Upper lobe of left lung (tissue), 6 donors: ENCODE measurements at regions not wholly inside any gene's neighbourhood (a gene's known extent, or its start where the extent isn't known, plus 50 kb on each side); places are given as distances from the start of the nearest gene placed in this dataset.

Experiments used
- ATAC-seq, 2 donors: fragments of 200-7000 bp; cut with Tn5 transposase; one replicate each; pipeline ENCODE4 v1.9.1; 2022; ENCODE audit warnings: mild to moderate bottlenecking in 2 of 2, moderate library complexity in 2 of 2; ENCODE audit not compliant: low FRiP score in 2 of 2
- DNase-seq, 2 donors: peaks; one replicate each; pipeline ENCODE4 v3.0.0-alpha.2; 2019 to 2020
- H3K27ac ChIP-seq, 4 donors: fragments of 200-600 bp; sonication (generic); one replicate each; pipeline ENCODE4 v1.5.1; 2016 to 2019
- H3K27me3 ChIP-seq, 4 donors: fragments of 200-600 bp; sonication (generic); one replicate each; pipeline ENCODE4 v1.5.1; 2017 to 2019
- H3K36me3 ChIP-seq, 4 donors: fragments of 200-600 bp; sonication (generic); one replicate each; pipeline ENCODE4 v1.5.1; 2016 to 2019
- H3K4me1 ChIP-seq, 4 donors: fragments of 200-600 bp; sonication (generic); one replicate each; pipeline ENCODE4 v1.5.1; 2018 to 2019
- H3K4me3 ChIP-seq, 4 donors: fragments of 200-600 bp; sonication (generic); one replicate each; pipeline ENCODE4 v1.5.1; 2017 to 2019; ENCODE audit warnings: mild to moderate bottlenecking in 2 of 4, moderate library complexity in 1 of 4
- H3K9me3 ChIP-seq, 4 donors: fragments of 200-600 bp; sonication (generic); one replicate each; pipeline ENCODE4 v1.5.1; 2018 to 2019
- EP300 ChIP-seq, 4 donors: sonication (generic); formaldehyde crosslinking; IDR thresholded peaks; one replicate each; pipeline ENCODE4 v1.5.1; 2017; ENCODE audit warnings: antibody characterized with exemption in 4 of 4, control low read depth in 2 of 4
- POLR2A ChIP-seq, 4 donors: fragments of 450-650 bp; IDR thresholded peaks; one replicate each; pipeline ENCODE4 v1.5.1; 2016 to 2017; ENCODE audit warnings: antibody characterized with exemption in 4 of 4, mild to moderate bottlenecking in 2 of 4
- POLR2AphosphoS5 ChIP-seq, 2 donors: sonication (generic); formaldehyde crosslinking; IDR thresholded peaks; one replicate each; pipeline ENCODE4 v1.5.1; 2017; ENCODE audit warnings: antibody characterized with exemption in 2 of 2
- WGBS, 2 donors: methylation state at CpG; one replicate each; pipeline ENCODE4 v1.1.5; 2017 to 2018; 5-methylcytosine and 5-hydroxymethylcytosine counted together
- TF ChIP-seq, protein P1 (sequence below), 6 experiments: fragments of 450-650 bp in 4 of 6; fragments of 200-600 bp in 2 of 6; sonication (generic) in 2 of 6; IDR thresholded peaks; one replicate each; pipeline ENCODE4 v1.5.1; 2016 to 2019; ENCODE audit warnings: antibody characterized with exemption in 6 of 6
- donor health status: DM: no; HTN: no; CAD: no; lungs with moderate emphysema.
- donor health status: DM: no; HTN: yes; CAD: no; lungs with severe emphysema.

- no peaks in the 10 kb centered on the region for H3K9me3 ChIP-seq
- no peak overlapping the region for H3K27ac ChIP-seq
- no peak for TF ChIP-seq EP300 (IDR thresholded peaks at IDR 0.05)
- DNase-seq (no peak), ATAC-seq (no peak)
- H3K27me3 ChIP-seq, result no peaks in the 10 kb centered on the region
- H3K36me3 ChIP-seq, result no peaks in the 10 kb centered on the region
- no peaks in the 10 kb centered on the region for H3K4me1 ChIP-seq
- no peak overlapping the region for H3K4me3 ChIP-seq
- WGBS, 2 donors, result 61 to 67% methylated on average over 3 of the region's 3 CpGs
Observed at GRCh38 chr6:67045076-67045475, 1338.0 kb upstream of the EYS start.

DNA sequence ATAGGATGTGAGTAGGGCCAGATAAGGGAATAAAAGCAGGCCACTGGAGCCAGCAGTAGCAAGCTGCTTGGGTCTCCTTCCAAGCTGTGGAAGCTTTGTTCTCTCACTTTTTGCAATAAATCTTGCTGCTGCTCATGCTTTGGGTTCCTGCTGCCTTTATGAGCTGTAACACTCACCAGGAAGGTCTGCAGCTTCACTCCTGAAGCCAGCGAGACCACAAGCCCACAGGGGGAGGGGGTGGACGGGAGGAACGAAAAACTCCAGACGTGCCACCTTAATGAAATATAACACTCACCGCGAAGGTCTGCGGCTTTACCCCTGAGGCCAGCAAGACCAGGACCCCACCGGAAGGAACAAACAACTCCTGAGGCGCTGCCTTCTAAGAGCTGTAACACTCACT, 1324.4 kb upstream of the EYS start:
- Histone ChIP-seq H3K27ac (no peak overlapping the region), H3K4me1 (no peaks in the 10 kb centered on the region), H3K27me3 (no peaks in the 10 kb centered on the region), H3K9me3 (no peaks in the 10 kb centered on the region), H3K36me3 (no peaks in the 10 kb centered on the region), H3K4me3 (no peak overlapping the region)
- TF ChIP-seq, protein P1, sequence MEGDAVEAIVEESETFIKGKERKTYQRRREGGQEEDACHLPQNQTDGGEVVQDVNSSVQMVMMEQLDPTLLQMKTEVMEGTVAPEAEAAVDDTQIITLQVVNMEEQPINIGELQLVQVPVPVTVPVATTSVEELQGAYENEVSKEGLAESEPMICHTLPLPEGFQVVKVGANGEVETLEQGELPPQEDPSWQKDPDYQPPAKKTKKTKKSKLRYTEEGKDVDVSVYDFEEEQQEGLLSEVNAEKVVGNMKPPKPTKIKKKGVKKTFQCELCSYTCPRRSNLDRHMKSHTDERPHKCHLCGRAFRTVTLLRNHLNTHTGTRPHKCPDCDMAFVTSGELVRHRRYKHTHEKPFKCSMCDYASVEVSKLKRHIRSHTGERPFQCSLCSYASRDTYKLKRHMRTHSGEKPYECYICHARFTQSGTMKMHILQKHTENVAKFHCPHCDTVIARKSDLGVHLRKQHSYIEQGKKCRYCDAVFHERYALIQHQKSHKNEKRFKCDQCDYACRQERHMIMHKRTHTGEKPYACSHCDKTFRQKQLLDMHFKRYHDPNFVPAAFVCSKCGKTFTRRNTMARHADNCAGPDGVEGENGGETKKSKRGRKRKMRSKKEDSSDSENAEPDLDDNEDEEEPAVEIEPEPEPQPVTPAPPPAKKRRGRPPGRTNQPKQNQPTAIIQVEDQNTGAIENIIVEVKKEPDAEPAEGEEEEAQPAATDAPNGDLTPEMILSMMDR (IDR thresholded peaks at IDR 0.05), result no peak
- TF ChIP-seq POLR2AphosphoS5 (IDR thresholded peaks at IDR 0.05) (no peak), EP300 (IDR thresholded peaks at IDR 0.05) (no peak), POLR2A (IDR thresholded peaks at IDR 0.05) (no peak)
- DNase-seq (no peak), ATAC-seq (no peak)
- WGBS, 2 donors, result 83 to 94% methylated on average over 9 of the region's 9 CpGs

GRCh38 chr6:67030861-67031260, 1323.8 kb upstream of the EYS start:
- H3K4me1 ChIP-seq, result no peaks in the 10 kb centered on the region
- no peaks in the 10 kb centered on the region for H3K9me3 ChIP-seq
- TF ChIP-seq POLR2A (IDR thresholded peaks at IDR 0.05) (no peak), EP300 (IDR thresholded peaks at IDR 0.05) (no peak), POLR2AphosphoS5 (IDR thresholded peaks at IDR 0.05) (no peak)
- TF ChIP-seq, protein P1 (IDR thresholded peaks at IDR 0.05), result no peak
- no peaks in the 10 kb centered on the region for H3K27me3 ChIP-seq
- no peak overlapping the region for H3K4me3 ChIP-seq
- WGBS, 2 donors, result 95% methylated on average over 12 to 19 of the region's 19 CpGs
- no peaks in the 10 kb centered on the region for H3K36me3 ChIP-seq
- H3K27ac ChIP-seq, result no peak overlapping the region
- ATAC-seq (no peak), DNase-seq (peak in 1 of 2 donors; percentile 65)

DNA sequence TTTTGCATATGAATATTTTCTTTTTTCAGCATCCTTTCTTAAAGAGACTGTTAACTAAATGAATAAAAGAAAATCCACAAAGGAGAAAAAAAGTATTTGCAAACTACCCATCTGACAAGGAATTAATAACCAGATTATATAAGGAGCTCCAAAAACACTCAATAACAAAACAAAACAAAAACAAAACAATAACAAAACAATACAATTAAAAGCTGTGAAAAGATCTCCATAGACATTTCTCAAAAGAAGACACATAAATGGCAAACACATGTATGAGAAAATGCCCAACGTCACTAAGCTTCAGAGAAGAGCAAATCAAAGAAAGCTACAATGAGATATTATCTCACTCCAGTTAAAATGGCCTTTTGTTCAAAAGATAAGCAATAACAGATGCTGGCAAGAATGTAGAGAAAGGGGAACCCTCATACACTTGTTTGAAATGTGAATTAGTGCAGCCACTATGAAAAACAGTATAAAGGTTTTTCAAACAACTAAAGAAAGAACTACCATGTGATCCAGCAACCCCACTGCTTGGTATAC, 1310.0 kb upstream of the EYS start:
- no peak overlapping the region for H3K4me3 ChIP-seq
- H3K27me3 ChIP-seq, result no peaks in the 10 kb centered on the region
- DNase-seq (no peak), ATAC-seq (no peak)
- H3K27ac ChIP-seq, result no peak overlapping the region
- H3K36me3 ChIP-seq, result no peaks in the 10 kb centered on the region
- no peaks in the 10 kb centered on the region for H3K4me1 ChIP-seq
- no peak for TF ChIP-seq POLR2AphosphoS5 (IDR thresholded peaks at IDR 0.05)
- TF ChIP-seq, protein P1 (IDR thresholded peaks at IDR 0.05), result no peak
- 61 to 69% methylated on average over 1 of the region's 1 CpG for WGBS, 2 donors
- H3K9me3 ChIP-seq, result no peaks in the 10 kb centered on the region

DNA sequence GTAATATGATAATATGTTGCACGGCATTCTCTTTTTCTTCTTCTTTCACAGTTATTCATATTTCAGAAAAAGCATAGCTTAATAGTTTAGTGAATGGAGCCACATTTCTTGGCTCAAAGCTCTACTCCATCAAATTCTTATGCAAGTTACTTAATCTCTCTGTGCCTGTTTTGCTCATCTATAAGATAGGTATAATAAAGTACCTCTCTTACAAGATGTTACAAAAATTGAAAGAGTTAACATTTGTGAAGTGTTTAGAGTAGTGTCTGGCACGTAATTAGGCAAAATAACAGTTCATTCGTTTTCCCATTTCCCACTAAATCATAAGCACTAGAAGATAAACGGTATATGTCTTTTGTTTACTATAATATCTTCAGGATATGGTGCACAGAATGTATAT, 1304.4 kb upstream of the EYS start:
- Histone ChIP-seq H3K27me3 (no peaks in the 10 kb centered on the region), H3K27ac (no peak overlapping the region), H3K4me3 (no peak overlapping the region), H3K4me1 (no peaks in the 10 kb centered on the region), H3K9me3 (no peaks in the 10 kb centered on the region), H3K36me3 (no peaks in the 10 kb centered on the region)
- TF ChIP-seq EP300 (IDR thresholded peaks at IDR 0.05), result no peak
- TF ChIP-seq, protein P1 (IDR thresholded peaks at IDR 0.05), result no peak
- TF ChIP-seq POLR2A (IDR thresholded peaks at IDR 0.05), result no peak
- TF ChIP-seq POLR2AphosphoS5 (IDR thresholded peaks at IDR 0.05), result no peak
- WGBS, 2 donors, result 62 to 64% methylated on average over 4 of the region's 4 CpGs
- DNase-seq, result no peak
- ATAC-seq, result no peak
